Spleen (tissue), 11 donors: ENCODE measurements at regions not wholly inside any gene's neighbourhood (a gene's known extent, or its start where the extent isn't known, plus 50 kb on each side); places are given as distances from the start of the nearest gene placed in this dataset.

Experiments used
- DNase-seq: peaks from one replicate; pipeline ENCODE4 v3.0.0-alpha.2; 2020
- H3K27ac ChIP-seq, 8 donors: fragments of 200-600 bp; sonication (generic) in 7 of 8; 1 replicate in 4 of 8; 2 replicates in 4 of 8; pipeline versions ENCODE4 v1.5.0 to v1.8.0; 2016 to 2021; ENCODE audit warnings: inconsistent platforms in 4 of 8, mild to moderate bottlenecking in 4 of 8, moderate library complexity in 1 of 8
- H3K27me3 ChIP-seq, 7 donors: fragments of 200-600 bp; sonication (generic) in 6 of 7; replicated peaks in 1 of 7; 1 replicate in 4 of 7; 2 replicates in 3 of 7; pipeline versions ENCODE4 v1.5.0 to v1.8.0; 2016 to 2021; ENCODE audit warnings: inconsistent platforms in 3 of 7, mild to moderate bottlenecking in 1 of 7
- H3K36me3 ChIP-seq, 6 donors: fragments of 200-600 bp; sonication (generic) in 5 of 6; 1 replicate in 4 of 6; 2 replicates in 2 of 6; pipeline versions ENCODE4 v1.5.0 to v1.8.0; 2016 to 2021; ENCODE audit warnings: inconsistent platforms in 2 of 6
- H3K4me1 ChIP-seq, 6 donors: fragments of 200-600 bp; sonication (generic) in 5 of 6; 1 replicate in 3 of 6; 2 replicates in 3 of 6; pipeline versions ENCODE4 v1.5.0 to v1.8.0; 2016 to 2021; ENCODE audit warnings: inconsistent platforms in 3 of 6
- H3K4me3 ChIP-seq, 8 donors: fragments of 200-600 bp; sonication (generic) in 7 of 8; 1 replicate in 4 of 8; 2 replicates in 4 of 8; pipeline versions ENCODE4 v1.5.0 to v1.8.0; 2016 to 2021; ENCODE audit warnings: inconsistent platforms in 4 of 8, mild to moderate bottlenecking in 4 of 8, moderate library complexity in 2 of 8
- H3K9me3 ChIP-seq, 8 donors: fragments of 200-600 bp; sonication (generic) in 7 of 8; 1 replicate in 4 of 8; 2 replicates in 4 of 8; pipeline versions ENCODE4 v1.5.0 to v1.8.0; 2016 to 2021; ENCODE audit warnings: inconsistent platforms in 4 of 8
- CTCF ChIP-seq, 11 experiments: fragments of 200-600 bp in 7 of 11; fragments of 450-650 bp in 4 of 11; sonication (generic) in 4 of 11; IDR thresholded peaks in 8 of 11; conservative IDR thresholded peaks in 3 of 11; 1 replicate in 7 of 11; 2 replicates in 4 of 11; pipeline versions ENCODE4 v1.4.0 to v1.8.0; 2016 to 2021; ENCODE audit warnings: antibody characterized with exemption in 11 of 11, inconsistent platforms in 4 of 11, mild to moderate bottlenecking in 1 of 11
- POLR2A ChIP-seq, 3 donors: fragments of 450-650 bp; IDR thresholded peaks; one replicate each; pipeline ENCODE4 v1.5.1; 2017; ENCODE audit warnings: antibody characterized with exemption in 3 of 3, mild to moderate bottlenecking in 1 of 3
- POLR2AphosphoS5 ChIP-seq, 3 donors: sonication (generic); formaldehyde crosslinking; IDR thresholded peaks; one replicate each; pipeline ENCODE4 v1.5.1; 2017; ENCODE audit warnings: antibody characterized with exemption in 3 of 3
- WGBS, 5 donors: extraction: QIAGEN DNeasy Blood & Tissue Kit in 3 of 5; methylation state at CpG; one replicate each; pipeline versions ENCODE4 v1.1.5 to v1.1.7; 2013 to 2018; 5-methylcytosine and 5-hydroxymethylcytosine counted together
- intact Hi-C: fragments of 100-400 bp; cut with DNase I; formaldehyde crosslinking; loops from one replicate; pipeline ENCODE4 v1.15.0; 2023; ENCODE audit warnings: low total_unique reads
- donor health status: healthy with polysubstance abuse.
- donor health status: DM: no; HTN: no; CAD: no; lungs with moderate emphysema.
- donor health status: DM: no; HTN: no; CAD: no.
- donor health status: Bipolar disorder and iron deficiency.
- donor health status: healthy.
- donor health status: DM: no; HTN: no; CAD: no.
- donor health status: DM: yes; HTN: yes; CAD: no.

GRCh38 chr4:23260511-23260910 lies 567.8 kb downstream of the GBA3 start:
- H3K27ac ChIP-seq, result no peak overlapping the region
- DNase-seq, result no peak
- H3K36me3 ChIP-seq, result no peaks in the 10 kb centered on the region
- no peaks in the 10 kb centered on the region for H3K9me3 ChIP-seq
- H3K27me3 ChIP-seq, result no peaks in the 10 kb centered on the region
- no peak overlapping the region for H3K4me3 ChIP-seq
- intact Hi-C loops, result no loop called here
- TF ChIP-seq POLR2AphosphoS5 (IDR thresholded peaks at IDR 0.05) (no peak), CTCF (IDR thresholded peaks at IDR 0.05 in 8 of 11, conservative IDR thresholded peaks at IDR 0.05 in 3 of 11) (no peak), POLR2A (IDR thresholded peaks at IDR 0.05) (no peak)
- H3K4me1 ChIP-seq, result no peaks in the 10 kb centered on the region
- WGBS, 5 donors, result 63 to 89% (median 84%) methylated on average over 1 of the region's 1 CpG

- intact Hi-C loops, result no loop called here
- 65 to 88% (median 77%) methylated on average over 3 of the region's 3 CpGs for WGBS, 5 donors
These were observed 552.6 kb downstream of the GBA3 start for GRCh38 chr4:23245203-23245832.

GRCh38 chr4:23242962-23243361 lies 550.2 kb downstream of the GBA3 start:
- Histone ChIP-seq H3K4me3 (no peak overlapping the region), H3K4me1 (no peaks in the 10 kb centered on the region), H3K9me3 (no peaks in the 10 kb centered on the region), H3K27ac (no peak overlapping the region), H3K36me3 (no peaks in the 10 kb centered on the region), H3K27me3 (no peaks in the 10 kb centered on the region)
- TF ChIP-seq POLR2A (IDR thresholded peaks at IDR 0.05) (no peak), POLR2AphosphoS5 (IDR thresholded peaks at IDR 0.05) (no peak), CTCF (IDR thresholded peaks at IDR 0.05 in 8 of 11, conservative IDR thresholded peaks at IDR 0.05 in 3 of 11) (no peak)
- intact Hi-C loops, result no loop called here
- WGBS, 5 donors, result 34 to 46% (median 37%) methylated on average over 2 of the region's 2 CpGs
- no peak for DNase-seq

More at GRCh38 chr4:23245203-23245832, 552.6 kb downstream of the GBA3 start:
- no peaks in the 10 kb centered on the region for H3K27me3 ChIP-seq
- H3K27ac ChIP-seq, result no peak overlapping the region
- DNase-seq, result no peak
- no peak overlapping the region for H3K4me3 ChIP-seq
- no peaks in the 10 kb centered on the region for H3K36me3 ChIP-seq
- H3K9me3 ChIP-seq, result no peaks in the 10 kb centered on the region
- no peaks in the 10 kb centered on the region for H3K4me1 ChIP-seq
- TF ChIP-seq POLR2A (IDR thresholded peaks at IDR 0.05) (no peak), POLR2AphosphoS5 (IDR thresholded peaks at IDR 0.05) (no peak), CTCF (IDR thresholded peaks at IDR 0.05 in 8 of 11, conservative IDR thresholded peaks at IDR 0.05 in 3 of 11) (no peak)

GRCh38 chr4:23241408-23241807 lies 548.7 kb downstream of the GBA3 start:
- H3K27ac ChIP-seq, result no peak overlapping the region
- no peaks in the 10 kb centered on the region for H3K4me1 ChIP-seq
- H3K36me3 ChIP-seq, result no peaks in the 10 kb centered on the region
- intact Hi-C loops, result no loop called here
- no peaks in the 10 kb centered on the region for H3K27me3 ChIP-seq
- H3K9me3 ChIP-seq, result no peaks in the 10 kb centered on the region
- WGBS, 5 donors, result 84 to 95% (median 90%) methylated on average over 5 of the region's 5 CpGs
- no peak overlapping the region for H3K4me3 ChIP-seq
- TF ChIP-seq POLR2A (IDR thresholded peaks at IDR 0.05) (no peak), POLR2AphosphoS5 (IDR thresholded peaks at IDR 0.05) (no peak), CTCF (IDR thresholded peaks at IDR 0.05 in 8 of 11, conservative IDR thresholded peaks at IDR 0.05 in 3 of 11) (no peak)
- no peak for DNase-seq
